ENCODE measurements at regions not wholly inside any gene's neighbourhood (a gene's known extent, or its start where the extent isn't known, plus 50 kb on each side); places are given as distances from the start of the nearest gene placed in this dataset.

- H3K27me3 ChIP-seq (ENCODE audit: control insufficient read depth, insufficient read depth, low read length) = no peaks in the 10 kb centered on the region
- no peak overlapping the region for H3K4me3 ChIP-seq (ENCODE audit: low read length)
- no peak overlapping the region for H3K27ac ChIP-seq (ENCODE audit: low read length)
- no peaks in the 10 kb centered on the region for H3K36me3 ChIP-seq (ENCODE audit: control insufficient read depth, insufficient read depth, low read length)
- no CpG with 5 or more reads among the region's 3 CpGs for WGBS (ENCODE audit: insufficient coverage, insufficient read length)
- H3K4me1 ChIP-seq (ENCODE audit: control insufficient read depth, insufficient read depth, low read length) = no peaks in the 10 kb centered on the region
- DNase-seq (ENCODE audit: low read depth, low spot score) = no peak
- H3K9me3 ChIP-seq (ENCODE audit: control insufficient read depth, insufficient read depth, low read length) = no peaks in the 10 kb centered on the region
Measured at GRCh38 chr15:61743345-61743909, 316.8 kb downstream of the VPS13C start.

- no peaks in the 10 kb centered on the region for H3K27me3 ChIP-seq (ENCODE audit: control insufficient read depth, insufficient read depth, low read length)
- H3K27ac ChIP-seq (ENCODE audit: low read length) = no peak overlapping the region
- no peak for DNase-seq (ENCODE audit: low read depth, low spot score)
- no peaks in the 10 kb centered on the region for H3K9me3 ChIP-seq (ENCODE audit: control insufficient read depth, insufficient read depth, low read length)
- H3K36me3 ChIP-seq (ENCODE audit: control insufficient read depth, insufficient read depth, low read length) = no peaks in the 10 kb centered on the region
- H3K4me3 ChIP-seq (ENCODE audit: low read length) = no peak overlapping the region
- H3K4me1 ChIP-seq (ENCODE audit: control insufficient read depth, insufficient read depth, low read length) = no peaks in the 10 kb centered on the region
Measured at GRCh38 chr15:61742591-61742990, 317.7 kb downstream of the VPS13C start.

- H3K27me3 ChIP-seq (ENCODE audit: control insufficient read depth, insufficient read depth, low read length) = no peaks in the 10 kb centered on the region
- WGBS (ENCODE audit: insufficient coverage, insufficient read length) = no CpG with 5 or more reads among the region's 1 CpG
- H3K27ac ChIP-seq (ENCODE audit: low read length) = no peak overlapping the region
- H3K4me3 ChIP-seq (ENCODE audit: low read length) = no peak overlapping the region
- H3K4me1 ChIP-seq (ENCODE audit: control insufficient read depth, insufficient read depth, low read length) = no peaks in the 10 kb centered on the region
- DNase-seq (ENCODE audit: low read depth, low spot score) = no peak
- H3K36me3 ChIP-seq (ENCODE audit: control insufficient read depth, insufficient read depth, low read length) = no peaks in the 10 kb centered on the region
- H3K9me3 ChIP-seq (ENCODE audit: control insufficient read depth, insufficient read depth, low read length) = no peaks in the 10 kb centered on the region
Measured at GRCh38 chr15:61736790-61737189, 323.5 kb downstream of the VPS13C start.

- Histone ChIP-seq H3K27ac (ENCODE audit: low read length) (no peak overlapping the region), H3K4me1 (ENCODE audit: control insufficient read depth, insufficient read depth, low read length) (no peaks in the 10 kb centered on the region), H3K4me3 (ENCODE audit: low read length) (no peak overlapping the region), H3K27me3 (ENCODE audit: control insufficient read depth, insufficient read depth, low read length) (no peaks in the 10 kb centered on the region), H3K36me3 (ENCODE audit: control insufficient read depth, insufficient read depth, low read length) (no peaks in the 10 kb centered on the region), H3K9me3 (ENCODE audit: control insufficient read depth, insufficient read depth, low read length) (no peaks in the 10 kb centered on the region)
- DNase-seq (ENCODE audit: low read depth, low spot score) = no peak
- no CpG with 5 or more reads among the region's 3 CpGs for WGBS (ENCODE audit: insufficient coverage, insufficient read length)
Measured at GRCh38 chr15:61731099-61731498, 329.1 kb downstream of the VPS13C start.

GRCh38 chr15:61729646-61730045 lies 330.6 kb downstream of the VPS13C start:
- Histone ChIP-seq H3K36me3 (ENCODE audit: control insufficient read depth, insufficient read depth, low read length) (no peaks in the 10 kb centered on the region), H3K27me3 (ENCODE audit: control insufficient read depth, insufficient read depth, low read length) (no peaks in the 10 kb centered on the region)
- no CpG with 5 or more reads among the region's 2 CpGs for WGBS (ENCODE audit: insufficient coverage, insufficient read length)

GRCh38 chr15:61726166-61726565 lies 334.1 kb downstream of the VPS13C start:
- no CpG with 5 or more reads among the region's 7 CpGs for WGBS (ENCODE audit: insufficient coverage, insufficient read length)
- no peaks in the 10 kb centered on the region for H3K4me1 ChIP-seq (ENCODE audit: control insufficient read depth, insufficient read depth, low read length)
- DNase-seq (ENCODE audit: low read depth, low spot score) = no peak
- H3K36me3 ChIP-seq (ENCODE audit: control insufficient read depth, insufficient read depth, low read length) = no peaks in the 10 kb centered on the region
- H3K27ac ChIP-seq (ENCODE audit: low read length) = no peak overlapping the region
- no peak overlapping the region for H3K4me3 ChIP-seq (ENCODE audit: low read length)
- no peaks in the 10 kb centered on the region for H3K9me3 ChIP-seq (ENCODE audit: control insufficient read depth, insufficient read depth, low read length)
- H3K27me3 ChIP-seq (ENCODE audit: control insufficient read depth, insufficient read depth, low read length) = no peaks in the 10 kb centered on the region

More at GRCh38 chr15:61729646-61730045, 330.6 kb downstream of the VPS13C start:
- no peaks in the 10 kb centered on the region for H3K4me1 ChIP-seq (ENCODE audit: control insufficient read depth, insufficient read depth, low read length)
- H3K27ac ChIP-seq (ENCODE audit: low read length) = no peak overlapping the region
- no peak for DNase-seq (ENCODE audit: low read depth, low spot score)
- no peak overlapping the region for H3K4me3 ChIP-seq (ENCODE audit: low read length)
- no peaks in the 10 kb centered on the region for H3K9me3 ChIP-seq (ENCODE audit: control insufficient read depth, insufficient read depth, low read length)

- no peak overlapping the region for H3K27ac ChIP-seq (ENCODE audit: low read length)
- no peak overlapping the region for H3K4me3 ChIP-seq (ENCODE audit: low read length)
- H3K4me1 ChIP-seq (ENCODE audit: control insufficient read depth, insufficient read depth, low read length) = no peaks in the 10 kb centered on the region
- no peaks in the 10 kb centered on the region for H3K27me3 ChIP-seq (ENCODE audit: control insufficient read depth, insufficient read depth, low read length)
- H3K9me3 ChIP-seq (ENCODE audit: control insufficient read depth, insufficient read depth, low read length) = no peaks in the 10 kb centered on the region
- H3K36me3 ChIP-seq (ENCODE audit: control insufficient read depth, insufficient read depth, low read length) = no peaks in the 10 kb centered on the region
- no peak for DNase-seq (ENCODE audit: low read depth, low spot score)
- WGBS (ENCODE audit: insufficient coverage, insufficient read length) = no CpG with 5 or more reads among the region's 3 CpGs
Measured at GRCh38 chr15:61725251-61725650, 335.0 kb downstream of the VPS13C start.

- Histone ChIP-seq H3K36me3 (ENCODE audit: control insufficient read depth, insufficient read depth, low read length) (no peaks in the 10 kb centered on the region), H3K27ac (ENCODE audit: low read length) (no peak overlapping the region), H3K4me3 (ENCODE audit: low read length) (no peak overlapping the region), H3K9me3 (ENCODE audit: control insufficient read depth, insufficient read depth, low read length) (no peaks in the 10 kb centered on the region), H3K27me3 (ENCODE audit: control insufficient read depth, insufficient read depth, low read length) (no peaks in the 10 kb centered on the region), H3K4me1 (ENCODE audit: control insufficient read depth, insufficient read depth, low read length) (no peaks in the 10 kb centered on the region)
- DNase-seq (ENCODE audit: low read depth, low spot score) = no peak
- WGBS (ENCODE audit: insufficient coverage, insufficient read length) = no CpG with 5 or more reads among the region's 12 CpGs
Measured at GRCh38 chr15:61724251-61724939, 335.9 kb downstream of the VPS13C start.

GRCh38 chr15:61721418-61721817 lies 338.8 kb downstream of the VPS13C start:
- Histone ChIP-seq H3K27me3 (ENCODE audit: control insufficient read depth, insufficient read depth, low read length) (no peaks in the 10 kb centered on the region), H3K4me1 (ENCODE audit: control insufficient read depth, insufficient read depth, low read length) (no peaks in the 10 kb centered on the region), H3K4me3 (ENCODE audit: low read length) (no peak overlapping the region), H3K36me3 (ENCODE audit: control insufficient read depth, insufficient read depth, low read length) (no peaks in the 10 kb centered on the region), H3K27ac (ENCODE audit: low read length) (no peak overlapping the region), H3K9me3 (ENCODE audit: control insufficient read depth, insufficient read depth, low read length) (no peaks in the 10 kb centered on the region)
- WGBS (ENCODE audit: insufficient coverage, insufficient read length) = no CpG with 5 or more reads among the region's 4 CpGs
- DNase-seq (ENCODE audit: low read depth, low spot score) = no peak

GRCh38 chr15:61720197-61720704 lies 340.0 kb downstream of the VPS13C start:
- DNase-seq (ENCODE audit: low read depth, low spot score) = no peak
- no CpG with 5 or more reads among the region's 5 CpGs for WGBS (ENCODE audit: insufficient coverage, insufficient read length)
- no peak overlapping the region for H3K4me3 ChIP-seq (ENCODE audit: low read length)

GRCh38 chr15:61715082-61715481 lies 345.2 kb downstream of the VPS13C start:
- Histone ChIP-seq H3K27ac (ENCODE audit: low read length) (no peak overlapping the region), H3K9me3 (ENCODE audit: control insufficient read depth, insufficient read depth, low read length) (no peaks in the 10 kb centered on the region), H3K4me1 (ENCODE audit: control insufficient read depth, insufficient read depth, low read length) (no peaks in the 10 kb centered on the region), H3K27me3 (ENCODE audit: control insufficient read depth, insufficient read depth, low read length) (no peaks in the 10 kb centered on the region), H3K4me3 (ENCODE audit: low read length) (no peak overlapping the region), H3K36me3 (ENCODE audit: control insufficient read depth, insufficient read depth, low read length) (no peaks in the 10 kb centered on the region)
- no peak for DNase-seq (ENCODE audit: low read depth, low spot score)

More at GRCh38 chr15:61720197-61720704, 340.0 kb downstream of the VPS13C start:
- Histone ChIP-seq H3K36me3 (ENCODE audit: control insufficient read depth, insufficient read depth, low read length) (no peaks in the 10 kb centered on the region), H3K27me3 (ENCODE audit: control insufficient read depth, insufficient read depth, low read length) (no peaks in the 10 kb centered on the region), H3K27ac (ENCODE audit: low read length) (no peak overlapping the region), H3K9me3 (ENCODE audit: control insufficient read depth, insufficient read depth, low read length) (no peaks in the 10 kb centered on the region), H3K4me1 (ENCODE audit: control insufficient read depth, insufficient read depth, low read length) (no peaks in the 10 kb centered on the region)

All from iPS DF 6.9 (cell line).